Liver (tissue), 8 donors: ENCODE measurements at regions not wholly inside any gene's neighbourhood (a gene's known extent, or its start where the extent isn't known, plus 50 kb on each side); places are given as distances from the start of the nearest gene placed in this dataset.

Source experiments
- DNase-seq: peaks from one replicate; pipeline ENCODE4 v3.0.0-alpha.2; 2017; ENCODE audit warnings: low spot score
- H3K27ac ChIP-seq, 2 donors: one replicate each; pipeline ENCODE4 v1.7.0; 2013; ENCODE audit warnings: inconsistent platforms in 2 of 2, low read length in 2 of 2, control low read depth in 1 of 2, low read depth in 1 of 2, mild to moderate bottlenecking in 1 of 2
- H3K27me3 ChIP-seq, 4 donors: one replicate each; pipeline versions ENCODE4 v1.6.1 to v1.7.0; 2013; ENCODE audit warnings: low read length in 3 of 4, inconsistent platforms in 1 of 4, mild to moderate bottlenecking in 1 of 4, moderate library complexity in 1 of 4; ENCODE audit not compliant: control insufficient read depth in 4 of 4, insufficient read depth in 4 of 4
- H3K36me3 ChIP-seq, 4 donors: one replicate each; pipeline versions ENCODE4 v1.6.1 to v1.7.0; 2013; ENCODE audit warnings: low read length in 3 of 4, mild to moderate bottlenecking in 3 of 4, low read depth in 1 of 4, moderate library complexity in 1 of 4; ENCODE audit not compliant: control insufficient read depth in 4 of 4, insufficient read depth in 3 of 4
- H3K4me1 ChIP-seq, 4 donors: one replicate each; pipeline versions ENCODE4 v1.6.1 to v1.7.0; 2013; ENCODE audit warnings: low read length in 3 of 4, mild to moderate bottlenecking in 3 of 4, moderate library complexity in 1 of 4; ENCODE audit not compliant: control insufficient read depth in 4 of 4, insufficient read depth in 4 of 4
- H3K4me3 ChIP-seq, 3 donors: one replicate each; pipeline versions ENCODE4 v1.6.1 to v1.7.0; 2013; ENCODE audit warnings: low read length in 3 of 3, control low read depth in 1 of 3, low read depth in 1 of 3, mild to moderate bottlenecking in 1 of 3
- H3K9ac ChIP-seq, 2 donors: one replicate each; pipeline ENCODE4 v1.7.0; 2013; ENCODE audit warnings: low read length in 2 of 2, mild to moderate bottlenecking in 2 of 2, moderate library complexity in 2 of 2, control low read depth in 1 of 2, low read depth in 1 of 2
- H3K9me3 ChIP-seq, 4 donors: one replicate each; pipeline versions ENCODE4 v1.6.1 to v1.7.0; 2013; ENCODE audit warnings: low read length in 3 of 4; ENCODE audit not compliant: control insufficient read depth in 4 of 4
- EGR1 ChIP-seq, 2 donors: IDR thresholded peaks; 2 replicates each; pipeline ENCODE4 v1.6.1; 2016 to 2018; ENCODE audit warnings: antibody characterized with exemption in 2 of 2, low read depth in 2 of 2
- FOXA1 ChIP-seq: IDR thresholded peaks from 2 replicates; pipeline ENCODE4 v1.6.1; 2016; ENCODE audit warnings: antibody characterized with exemption
- FOXA2 ChIP-seq: IDR thresholded peaks from 2 replicates; pipeline ENCODE4 v1.6.1; 2016; ENCODE audit warnings: antibody characterized with exemption
- GABPA ChIP-seq, 2 donors: IDR thresholded peaks in 1 of 2; conservative IDR thresholded peaks in 1 of 2; 2 replicates each; pipeline ENCODE4 v1.6.1; 2016; ENCODE audit warnings: antibody characterized with exemption in 2 of 2, mild to moderate bottlenecking in 1 of 2, moderate library complexity in 1 of 2
- HNF4A ChIP-seq, 2 donors: conservative IDR thresholded peaks; 2 replicates each; pipeline ENCODE4 v1.6.1; 2016; ENCODE audit warnings: antibody characterized with exemption in 2 of 2, mild to moderate bottlenecking in 2 of 2
- HNF4G ChIP-seq: IDR thresholded peaks from 2 replicates; pipeline ENCODE4 v1.6.1; 2016; ENCODE audit warnings: antibody characterized with exemption
- JUND ChIP-seq, 2 donors: IDR thresholded peaks; 2 replicates each; pipeline ENCODE4 v1.6.1; 2016; ENCODE audit warnings: antibody characterized with exemption in 2 of 2
- NR2F2 ChIP-seq: IDR thresholded peaks from 2 replicates; pipeline ENCODE4 v1.6.1; 2016; ENCODE audit warnings: antibody characterized with exemption
- RAD21 ChIP-seq, 2 donors: IDR thresholded peaks; 2 replicates each; pipeline ENCODE4 v1.6.1; 2016; ENCODE audit warnings: antibody characterized with exemption in 2 of 2, mild to moderate bottlenecking in 2 of 2
- REST ChIP-seq: IDR thresholded peaks from 2 replicates; pipeline ENCODE4 v1.6.1; 2016; ENCODE audit warnings: antibody characterized with exemption, mild to moderate bottlenecking
- RXRA ChIP-seq, 2 donors: IDR thresholded peaks; 2 replicates each; pipeline ENCODE4 v1.6.1; 2017 to 2018; ENCODE audit warnings: antibody characterized with exemption in 2 of 2, mild to moderate bottlenecking in 1 of 2
- SP1 ChIP-seq: IDR thresholded peaks from 2 replicates; pipeline ENCODE4 v1.6.1; 2018; ENCODE audit warnings: antibody characterized with exemption, mild to moderate bottlenecking
- TAF1 ChIP-seq: conservative IDR thresholded peaks from 2 replicates; pipeline ENCODE4 v1.6.1; 2016; ENCODE audit warnings: antibody characterized with exemption, mild to moderate bottlenecking
- YY1 ChIP-seq: IDR thresholded peaks from 2 replicates; pipeline ENCODE4 v1.6.1; 2016; ENCODE audit warnings: antibody characterized with exemption, mild to moderate bottlenecking
- whole genome bisulfite sequencing: extraction: QIAGEN DNeasy Blood & Tissue Kit; methylation state at CpG from one replicate; pipeline ENCODE4 v1.1.7; 2013; 5-methylcytosine and 5-hydroxymethylcytosine counted together
- TF ChIP-seq, protein P1 (sequence below): fragments of 150-350 bp; IDR thresholded peaks from 2 replicates; pipeline ENCODE4 v1.5.1; 2017; ENCODE audit warnings: improper control_type of control experiment, low read depth, low read length; ENCODE audit not compliant: missing input control
- TF ChIP-seq, protein P2 (sequence below): IDR thresholded peaks from 2 replicates; pipeline ENCODE4 v1.6.1; 2016; ENCODE audit warnings: antibody characterized with exemption
- TF ChIP-seq, protein P3 (sequence below): IDR thresholded peaks from 2 replicates; pipeline ENCODE4 v1.6.1; 2016; ENCODE audit warnings: antibody characterized with exemption
- TF ChIP-seq, protein P4 (sequence below): IDR thresholded peaks from 2 replicates; pipeline ENCODE4 v1.6.1; 2016; ENCODE audit warnings: antibody characterized with exemption
- donor health status: healthy.
- donor health status: healthy.
- donor health status: healthy.
- donor health status: healthy.
- donor health status: healthy.

DNA sequence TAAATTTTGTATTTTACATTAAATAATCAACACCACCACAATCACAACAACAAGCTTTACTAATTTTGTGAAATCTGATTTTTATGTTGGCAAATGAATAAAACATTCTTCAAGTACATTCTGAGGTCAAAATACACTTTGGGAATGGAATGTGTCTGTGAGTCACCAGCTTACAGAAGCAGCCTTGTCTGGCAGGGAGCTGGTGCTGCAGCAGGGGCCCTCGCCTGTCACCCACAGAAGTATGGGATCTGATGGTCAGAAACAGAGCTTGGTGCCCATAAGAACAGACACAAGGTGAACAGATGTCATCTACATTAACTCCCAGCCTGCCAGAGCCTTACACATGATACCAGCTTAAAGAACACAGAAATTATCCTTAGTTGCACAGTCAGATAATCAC lies 496.9 kb downstream of the CCSER2 start:
- no peaks in the 10 kb centered on the region for H3K27me3 ChIP-seq
- H3K4me3 ChIP-seq: no peak overlapping the region
- no peaks in the 10 kb centered on the region for H3K4me1 ChIP-seq
- H3K9ac ChIP-seq: no peak overlapping the region
- H3K27ac ChIP-seq: no peak overlapping the region
- no peak for TF ChIP-seq NR2F2
- no peak for TF ChIP-seq YY1
- TF ChIP-seq, protein P1, sequence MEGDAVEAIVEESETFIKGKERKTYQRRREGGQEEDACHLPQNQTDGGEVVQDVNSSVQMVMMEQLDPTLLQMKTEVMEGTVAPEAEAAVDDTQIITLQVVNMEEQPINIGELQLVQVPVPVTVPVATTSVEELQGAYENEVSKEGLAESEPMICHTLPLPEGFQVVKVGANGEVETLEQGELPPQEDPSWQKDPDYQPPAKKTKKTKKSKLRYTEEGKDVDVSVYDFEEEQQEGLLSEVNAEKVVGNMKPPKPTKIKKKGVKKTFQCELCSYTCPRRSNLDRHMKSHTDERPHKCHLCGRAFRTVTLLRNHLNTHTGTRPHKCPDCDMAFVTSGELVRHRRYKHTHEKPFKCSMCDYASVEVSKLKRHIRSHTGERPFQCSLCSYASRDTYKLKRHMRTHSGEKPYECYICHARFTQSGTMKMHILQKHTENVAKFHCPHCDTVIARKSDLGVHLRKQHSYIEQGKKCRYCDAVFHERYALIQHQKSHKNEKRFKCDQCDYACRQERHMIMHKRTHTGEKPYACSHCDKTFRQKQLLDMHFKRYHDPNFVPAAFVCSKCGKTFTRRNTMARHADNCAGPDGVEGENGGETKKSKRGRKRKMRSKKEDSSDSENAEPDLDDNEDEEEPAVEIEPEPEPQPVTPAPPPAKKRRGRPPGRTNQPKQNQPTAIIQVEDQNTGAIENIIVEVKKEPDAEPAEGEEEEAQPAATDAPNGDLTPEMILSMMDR: no peak
- TF ChIP-seq EGR1 (IDR thresholded peaks at IDR 0.05; ENCODE audit: low read depth in 2 of 2): no peak
- TF ChIP-seq RAD21 (IDR thresholded peaks at IDR 0.05): no peak
- no peak for TF ChIP-seq HNF4G
- TF ChIP-seq FOXA1: no peak
- TF ChIP-seq SP1: no peak
- TF ChIP-seq GABPA (IDR thresholded peaks at IDR 0.05 in 1 of 2, conservative IDR thresholded peaks at IDR 0.05 in 1 of 2): no peak
- no peaks in the 10 kb centered on the region for H3K36me3 ChIP-seq
- H3K9me3 ChIP-seq: no peaks in the 10 kb centered on the region
- 85% methylated on average over 1 of the region's 1 CpG for WGBS
- DNase-seq: no peak

DNA sequence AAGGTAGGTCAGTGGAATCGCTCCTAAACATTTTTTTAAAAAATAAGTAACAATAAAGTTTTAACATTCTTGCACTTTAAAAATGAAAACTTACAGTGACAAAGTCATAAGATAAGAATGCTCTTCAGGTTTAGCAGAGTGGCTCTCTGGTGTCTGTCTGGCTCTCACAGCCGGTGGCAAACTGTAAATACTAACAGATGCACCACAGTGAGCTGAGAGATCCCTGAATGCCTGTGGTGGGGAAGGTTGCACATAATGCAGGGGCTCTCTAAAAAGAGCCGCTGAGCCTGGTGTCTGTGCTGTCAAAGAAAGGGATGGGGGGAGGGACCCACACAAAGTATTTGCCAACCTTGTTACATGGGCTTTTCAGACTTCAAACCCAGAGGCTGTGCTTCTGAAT lies 498.3 kb downstream of the CCSER2 start:
- H3K27me3 ChIP-seq: no peaks in the 10 kb centered on the region
- 72% methylated on average over 3 of the region's 3 CpGs for WGBS
- no peak overlapping the region for H3K27ac ChIP-seq
- H3K36me3 ChIP-seq: no peaks in the 10 kb centered on the region
- no peak for TF ChIP-seq JUND (IDR thresholded peaks at IDR 0.05)
- TF ChIP-seq GABPA (IDR thresholded peaks at IDR 0.05 in 1 of 2, conservative IDR thresholded peaks at IDR 0.05 in 1 of 2): no peak
- no peak for TF ChIP-seq FOXA2
- no peak for TF ChIP-seq RXRA (IDR thresholded peaks at IDR 0.05)
- TF ChIP-seq, protein P2, sequence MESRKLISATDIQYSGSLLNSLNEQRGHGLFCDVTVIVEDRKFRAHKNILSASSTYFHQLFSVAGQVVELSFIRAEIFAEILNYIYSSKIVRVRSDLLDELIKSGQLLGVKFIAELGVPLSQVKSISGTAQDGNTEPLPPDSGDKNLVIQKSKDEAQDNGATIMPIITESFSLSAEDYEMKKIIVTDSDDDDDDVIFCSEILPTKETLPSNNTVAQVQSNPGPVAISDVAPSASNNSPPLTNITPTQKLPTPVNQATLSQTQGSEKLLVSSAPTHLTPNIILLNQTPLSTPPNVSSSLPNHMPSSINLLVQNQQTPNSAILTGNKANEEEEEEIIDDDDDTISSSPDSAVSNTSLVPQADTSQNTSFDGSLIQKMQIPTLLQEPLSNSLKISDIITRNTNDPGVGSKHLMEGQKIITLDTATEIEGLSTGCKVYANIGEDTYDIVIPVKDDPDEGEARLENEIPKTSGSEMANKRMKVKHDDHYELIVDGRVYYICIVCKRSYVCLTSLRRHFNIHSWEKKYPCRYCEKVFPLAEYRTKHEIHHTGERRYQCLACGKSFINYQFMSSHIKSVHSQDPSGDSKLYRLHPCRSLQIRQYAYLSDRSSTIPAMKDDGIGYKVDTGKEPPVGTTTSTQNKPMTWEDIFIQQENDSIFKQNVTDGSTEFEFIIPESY: no peak
- H3K9me3 ChIP-seq: no peaks in the 10 kb centered on the region
- H3K4me1 ChIP-seq: no peaks in the 10 kb centered on the region
- no peak overlapping the region for H3K9ac ChIP-seq
- DNase-seq: no peak
- H3K4me3 ChIP-seq: no peak overlapping the region

- no peak overlapping the region for H3K4me3 ChIP-seq
- no peaks in the 10 kb centered on the region for H3K9me3 ChIP-seq
- H3K36me3 ChIP-seq: no peaks in the 10 kb centered on the region
- 74% methylated on average over 7 of the region's 7 CpGs for WGBS
- H3K4me1 ChIP-seq: no peaks in the 10 kb centered on the region
- no peak for DNase-seq
- H3K9ac ChIP-seq: no peak overlapping the region
- no peak overlapping the region for H3K27ac ChIP-seq
- H3K27me3 ChIP-seq: no peaks in the 10 kb centered on the region
- TF ChIP-seq TAF1: no peak
- TF ChIP-seq RAD21 (IDR thresholded peaks at IDR 0.05): no peak
- TF ChIP-seq GABPA (IDR thresholded peaks at IDR 0.05 in 1 of 2, conservative IDR thresholded peaks at IDR 0.05 in 1 of 2): no peak
- TF ChIP-seq FOXA2: no peak
- TF ChIP-seq, protein P3, sequence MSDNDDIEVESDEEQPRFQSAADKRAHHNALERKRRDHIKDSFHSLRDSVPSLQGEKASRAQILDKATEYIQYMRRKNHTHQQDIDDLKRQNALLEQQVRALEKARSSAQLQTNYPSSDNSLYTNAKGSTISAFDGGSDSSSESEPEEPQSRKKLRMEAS: no peak
- no peak for TF ChIP-seq HNF4G
- no peak for TF ChIP-seq FOXA1
- no peak for TF ChIP-seq EGR1 (IDR thresholded peaks at IDR 0.05; ENCODE audit: low read depth in 2 of 2)
- TF ChIP-seq, protein P2: no peak
- TF ChIP-seq NR2F2: no peak
- TF ChIP-seq YY1: no peak
- no peak for TF ChIP-seq HNF4A (conservative IDR thresholded peaks at IDR 0.05)
- TF ChIP-seq, protein P4, sequence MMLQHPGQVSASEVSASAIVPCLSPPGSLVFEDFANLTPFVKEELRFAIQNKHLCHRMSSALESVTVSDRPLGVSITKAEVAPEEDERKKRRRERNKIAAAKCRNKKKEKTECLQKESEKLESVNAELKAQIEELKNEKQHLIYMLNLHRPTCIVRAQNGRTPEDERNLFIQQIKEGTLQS: no peak
- TF ChIP-seq REST: no peak
- TF ChIP-seq RXRA (IDR thresholded peaks at IDR 0.05): no peak
- no peak for TF ChIP-seq JUND (IDR thresholded peaks at IDR 0.05)
Observed at GRCh38 chr10:84829131-84829530, 500.7 kb downstream of the CCSER2 start.
